ENCODE measurements at regions not wholly inside any gene's neighbourhood (a gene's known extent, or its start where the extent isn't known, plus 50 kb on each side); places are given as distances from the start of the nearest gene placed in this dataset.

DNA sequence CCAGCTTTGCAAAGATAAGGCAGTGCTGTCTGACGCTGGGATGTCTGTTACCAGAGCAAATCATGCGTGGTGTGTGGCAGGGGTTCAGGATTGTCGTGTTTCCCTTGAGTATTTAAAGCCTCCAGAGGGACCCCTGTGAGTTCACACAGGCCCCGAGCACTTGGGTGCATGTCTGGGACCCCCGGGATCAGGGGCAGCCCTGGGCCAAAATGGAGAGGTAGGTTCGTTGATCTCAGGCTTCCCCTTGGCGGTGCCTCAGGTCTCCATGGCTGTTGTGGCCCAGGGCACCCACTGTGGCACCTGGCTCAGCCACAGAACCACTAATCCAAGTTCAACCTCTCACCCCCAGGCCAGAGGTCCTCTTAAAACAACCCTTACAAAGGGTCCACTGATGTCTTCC, 523.1 kb upstream of the DPP6 start:
- DNase-seq (ENCODE audit: low spot score) = no peak
- Histone ChIP-seq H3K4me1 (ENCODE audit: control insufficient read depth in 4 of 4, insufficient read depth in 4 of 4, low read length in 3 of 4) (no peaks in the 10 kb centered on the region), H3K36me3 (ENCODE audit: control insufficient read depth in 4 of 4, insufficient read depth in 3 of 4, low read depth in 1 of 4, low read length in 3 of 4) (no peaks in the 10 kb centered on the region), H3K9me3 (ENCODE audit: control insufficient read depth in 4 of 4, low read length in 3 of 4) (no peaks in the 10 kb centered on the region), H3K27ac (ENCODE audit: low read depth in 1 of 2, low read length in 2 of 2) (no peak overlapping the region), H3K9ac (ENCODE audit: low read depth in 1 of 2, low read length in 2 of 2) (no peak overlapping the region), H3K4me3 (ENCODE audit: low read depth in 1 of 3, low read length in 3 of 3) (no peak overlapping the region), H3K27me3 (ENCODE audit: control insufficient read depth in 4 of 4, insufficient read depth in 4 of 4, low read length in 3 of 4) (no peaks in the 10 kb centered on the region)
- WGBS = 59% methylated on average over 7 of the region's 7 CpGs
- TF ChIP-seq GABPA (IDR thresholded peaks at IDR 0.05 in 1 of 2, conservative IDR thresholded peaks at IDR 0.05 in 1 of 2) = no peak
- TF ChIP-seq RXRA (IDR thresholded peaks at IDR 0.05) = no peak
- TF ChIP-seq FOXA2 (IDR thresholded peaks at IDR 0.05) = no peak

GRCh38 chr7:153529651-153530165, 522.5 kb upstream of the DPP6 start:
- Histone ChIP-seq H3K36me3 (ENCODE audit: control insufficient read depth in 4 of 4, insufficient read depth in 3 of 4, low read depth in 1 of 4, low read length in 3 of 4) (no peaks in the 10 kb centered on the region), H3K4me1 (ENCODE audit: control insufficient read depth in 4 of 4, insufficient read depth in 4 of 4, low read length in 3 of 4) (no peaks in the 10 kb centered on the region), H3K27ac (ENCODE audit: low read depth in 1 of 2, low read length in 2 of 2) (no peak overlapping the region), H3K9ac (ENCODE audit: low read depth in 1 of 2, low read length in 2 of 2) (no peak overlapping the region), H3K9me3 (ENCODE audit: control insufficient read depth in 4 of 4, low read length in 3 of 4) (no peaks in the 10 kb centered on the region), H3K4me3 (ENCODE audit: low read depth in 1 of 3, low read length in 3 of 3) (no peak overlapping the region), H3K27me3 (ENCODE audit: control insufficient read depth in 4 of 4, insufficient read depth in 4 of 4, low read length in 3 of 4) (no peaks in the 10 kb centered on the region)
- TF ChIP-seq MAX (IDR thresholded peaks at IDR 0.05) (no peak), RAD21 (IDR thresholded peaks at IDR 0.05) (no peak), EGR1 (IDR thresholded peaks at IDR 0.05; ENCODE audit: low read depth in 2 of 2) (no peak), TAF1 (conservative IDR thresholded peaks at IDR 0.05) (no peak), NR2F2 (IDR thresholded peaks at IDR 0.05) (no peak), HNF4G (IDR thresholded peaks at IDR 0.05) (no peak), CTCF (IDR thresholded peaks at IDR 0.05; ENCODE audit: low read depth, low read length, missing input control) (no peak), SP1 (IDR thresholded peaks at IDR 0.05) (no peak), JUND (IDR thresholded peaks at IDR 0.05) (no peak), FOXA1 (IDR thresholded peaks at IDR 0.05) (no peak)
- DNase-seq (ENCODE audit: low spot score) = no peak
- 81% methylated on average over 12 of the region's 12 CpGs for WGBS

DNA sequence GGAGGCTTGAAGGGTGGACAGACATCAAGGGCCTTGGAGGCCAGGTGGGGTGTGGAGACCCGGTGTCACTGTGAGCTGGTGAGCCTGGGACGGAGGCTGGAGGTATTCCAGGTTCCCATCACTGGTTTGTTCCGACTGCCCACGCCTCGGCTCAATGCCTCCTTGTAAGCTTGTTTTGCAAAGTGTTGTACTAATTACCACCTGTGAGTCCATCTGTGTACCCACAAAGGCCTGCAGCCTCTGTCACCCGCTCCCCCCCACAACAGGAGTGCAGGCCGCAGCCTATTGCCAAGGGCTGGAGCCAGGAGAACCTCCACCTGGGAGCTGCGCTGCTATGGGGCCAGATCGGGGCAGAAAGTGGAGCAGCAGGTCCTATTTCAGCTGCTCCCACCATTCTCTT, 521.8 kb upstream of the DPP6 start:
- no peaks in the 10 kb centered on the region for H3K9me3 ChIP-seq (ENCODE audit: control insufficient read depth in 4 of 4, low read length in 3 of 4)
- H3K4me3 ChIP-seq (ENCODE audit: low read depth in 1 of 3, low read length in 3 of 3) = no peak overlapping the region
- WGBS = 88% methylated on average over 9 of the region's 9 CpGs
- H3K27me3 ChIP-seq (ENCODE audit: control insufficient read depth in 4 of 4, insufficient read depth in 4 of 4, low read length in 3 of 4) = no peaks in the 10 kb centered on the region
- TF ChIP-seq HNF4A (conservative IDR thresholded peaks at IDR 0.05) (no peak), MAX (IDR thresholded peaks at IDR 0.05) (no peak), TAF1 (conservative IDR thresholded peaks at IDR 0.05) (no peak), RXRA (IDR thresholded peaks at IDR 0.05) (no peak), JUND (IDR thresholded peaks at IDR 0.05) (no peak)
- TF ChIP-seq, protein P1, sequence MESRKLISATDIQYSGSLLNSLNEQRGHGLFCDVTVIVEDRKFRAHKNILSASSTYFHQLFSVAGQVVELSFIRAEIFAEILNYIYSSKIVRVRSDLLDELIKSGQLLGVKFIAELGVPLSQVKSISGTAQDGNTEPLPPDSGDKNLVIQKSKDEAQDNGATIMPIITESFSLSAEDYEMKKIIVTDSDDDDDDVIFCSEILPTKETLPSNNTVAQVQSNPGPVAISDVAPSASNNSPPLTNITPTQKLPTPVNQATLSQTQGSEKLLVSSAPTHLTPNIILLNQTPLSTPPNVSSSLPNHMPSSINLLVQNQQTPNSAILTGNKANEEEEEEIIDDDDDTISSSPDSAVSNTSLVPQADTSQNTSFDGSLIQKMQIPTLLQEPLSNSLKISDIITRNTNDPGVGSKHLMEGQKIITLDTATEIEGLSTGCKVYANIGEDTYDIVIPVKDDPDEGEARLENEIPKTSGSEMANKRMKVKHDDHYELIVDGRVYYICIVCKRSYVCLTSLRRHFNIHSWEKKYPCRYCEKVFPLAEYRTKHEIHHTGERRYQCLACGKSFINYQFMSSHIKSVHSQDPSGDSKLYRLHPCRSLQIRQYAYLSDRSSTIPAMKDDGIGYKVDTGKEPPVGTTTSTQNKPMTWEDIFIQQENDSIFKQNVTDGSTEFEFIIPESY (IDR thresholded peaks at IDR 0.05) = no peak
- H3K9ac ChIP-seq (ENCODE audit: low read depth in 1 of 2, low read length in 2 of 2) = no peak overlapping the region
- no peaks in the 10 kb centered on the region for H3K36me3 ChIP-seq (ENCODE audit: control insufficient read depth in 4 of 4, insufficient read depth in 3 of 4, low read depth in 1 of 4, low read length in 3 of 4)
- H3K4me1 ChIP-seq (ENCODE audit: control insufficient read depth in 4 of 4, insufficient read depth in 4 of 4, low read length in 3 of 4) = no peaks in the 10 kb centered on the region
- no peak overlapping the region for H3K27ac ChIP-seq (ENCODE audit: low read depth in 1 of 2, low read length in 2 of 2)
- no peak for DNase-seq (ENCODE audit: low spot score)

Data from liver (tissue), 8 donors.